Panc1 (cell line): ENCODE measurements at regions not wholly inside any gene's neighbourhood (a gene's known extent, or its start where the extent isn't known, plus 50 kb on each side); places are given as distances from the start of the nearest gene placed in this dataset.

Experiments
- POLR2AphosphoS5 ChIP-seq: IDR thresholded peaks from 2 replicates; pipeline ENCODE4 v1.6.1; 2012; ENCODE audit warnings: mild to moderate bottlenecking, low read depth, low read length, moderate library complexity
- REST ChIP-seq, 2 experiments: IDR thresholded peaks; 2 replicates each; pipeline ENCODE4 v1.6.1; 2011 to 2012; ENCODE audit warnings: low read depth in 2 of 2, control low read depth in 1 of 2, low read length in 1 of 2, mild to moderate bottlenecking in 1 of 2, moderate library complexity in 1 of 2; ENCODE audit not compliant: insufficient read depth in 1 of 2
- TF ChIP-seq, protein P1 (sequence below): fragments of 450-650 bp; IDR thresholded peaks from 2 replicates; pipeline ENCODE4 v1.5.1; 2017; ENCODE audit warnings: mild to moderate bottlenecking

- TF ChIP-seq POLR2AphosphoS5 (no peak), REST (IDR thresholded peaks at IDR 0.05; ENCODE audit: insufficient read depth in 1 of 2, low read depth in 2 of 2, low read length in 1 of 2) (no peak)
- TF ChIP-seq, protein P1, sequence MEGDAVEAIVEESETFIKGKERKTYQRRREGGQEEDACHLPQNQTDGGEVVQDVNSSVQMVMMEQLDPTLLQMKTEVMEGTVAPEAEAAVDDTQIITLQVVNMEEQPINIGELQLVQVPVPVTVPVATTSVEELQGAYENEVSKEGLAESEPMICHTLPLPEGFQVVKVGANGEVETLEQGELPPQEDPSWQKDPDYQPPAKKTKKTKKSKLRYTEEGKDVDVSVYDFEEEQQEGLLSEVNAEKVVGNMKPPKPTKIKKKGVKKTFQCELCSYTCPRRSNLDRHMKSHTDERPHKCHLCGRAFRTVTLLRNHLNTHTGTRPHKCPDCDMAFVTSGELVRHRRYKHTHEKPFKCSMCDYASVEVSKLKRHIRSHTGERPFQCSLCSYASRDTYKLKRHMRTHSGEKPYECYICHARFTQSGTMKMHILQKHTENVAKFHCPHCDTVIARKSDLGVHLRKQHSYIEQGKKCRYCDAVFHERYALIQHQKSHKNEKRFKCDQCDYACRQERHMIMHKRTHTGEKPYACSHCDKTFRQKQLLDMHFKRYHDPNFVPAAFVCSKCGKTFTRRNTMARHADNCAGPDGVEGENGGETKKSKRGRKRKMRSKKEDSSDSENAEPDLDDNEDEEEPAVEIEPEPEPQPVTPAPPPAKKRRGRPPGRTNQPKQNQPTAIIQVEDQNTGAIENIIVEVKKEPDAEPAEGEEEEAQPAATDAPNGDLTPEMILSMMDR: no peak
Observed at GRCh38 chr15:93359425-93360131, 270.6 kb upstream of the RGMA start.
